ENCODE measurements at regions not wholly inside any gene's neighbourhood (a gene's known extent, or its start where the extent isn't known, plus 50 kb on each side); places are given as distances from the start of the nearest gene placed in this dataset.

DNA sequence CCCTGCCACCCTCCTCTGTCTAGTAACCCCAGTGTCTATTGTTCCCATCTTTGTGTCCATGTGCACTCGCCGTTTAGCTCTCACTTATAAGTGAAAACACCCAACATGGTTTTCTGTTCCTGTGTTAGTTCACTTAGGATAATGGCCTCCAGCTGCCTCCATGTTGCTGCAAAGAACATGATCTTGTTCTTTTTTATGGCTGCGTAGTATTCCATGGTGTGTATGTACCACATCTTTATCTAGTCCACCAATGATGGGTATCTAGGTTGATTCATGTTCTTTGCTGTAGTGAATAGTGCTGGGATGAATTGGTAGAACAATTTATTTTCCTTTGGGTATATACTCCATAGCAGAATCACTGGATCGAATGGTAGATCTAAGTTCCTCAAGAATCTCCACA lies 51.0 kb upstream of the RFLNA start:
- peaks cover 13% of the 10 kb centered on the region for H3K27me3 Mint-ChIP-seq (ENCODE audit: low read depth, unreplicated experiment)
- H3K27ac Mint-ChIP-seq (ENCODE audit: unreplicated experiment) = no peak overlapping the region
- H3K4me2 ChIP-seq (ENCODE audit: low read length) = no peak overlapping the region
- no peak for DNase-seq (ENCODE audit: low read depth)
- H3K4me1 Mint-ChIP-seq (ENCODE audit: low read depth, unreplicated experiment) = no peaks in the 10 kb centered on the region
- TF ChIP-seq EZH2 (IDR thresholded peaks at IDR 0.05; ENCODE audit: insufficient read depth, low read length) = no peak
- TF ChIP-seq, protein P1, sequence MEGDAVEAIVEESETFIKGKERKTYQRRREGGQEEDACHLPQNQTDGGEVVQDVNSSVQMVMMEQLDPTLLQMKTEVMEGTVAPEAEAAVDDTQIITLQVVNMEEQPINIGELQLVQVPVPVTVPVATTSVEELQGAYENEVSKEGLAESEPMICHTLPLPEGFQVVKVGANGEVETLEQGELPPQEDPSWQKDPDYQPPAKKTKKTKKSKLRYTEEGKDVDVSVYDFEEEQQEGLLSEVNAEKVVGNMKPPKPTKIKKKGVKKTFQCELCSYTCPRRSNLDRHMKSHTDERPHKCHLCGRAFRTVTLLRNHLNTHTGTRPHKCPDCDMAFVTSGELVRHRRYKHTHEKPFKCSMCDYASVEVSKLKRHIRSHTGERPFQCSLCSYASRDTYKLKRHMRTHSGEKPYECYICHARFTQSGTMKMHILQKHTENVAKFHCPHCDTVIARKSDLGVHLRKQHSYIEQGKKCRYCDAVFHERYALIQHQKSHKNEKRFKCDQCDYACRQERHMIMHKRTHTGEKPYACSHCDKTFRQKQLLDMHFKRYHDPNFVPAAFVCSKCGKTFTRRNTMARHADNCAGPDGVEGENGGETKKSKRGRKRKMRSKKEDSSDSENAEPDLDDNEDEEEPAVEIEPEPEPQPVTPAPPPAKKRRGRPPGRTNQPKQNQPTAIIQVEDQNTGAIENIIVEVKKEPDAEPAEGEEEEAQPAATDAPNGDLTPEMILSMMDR (IDR thresholded peaks at IDR 0.05; ENCODE audit: insufficient read depth, low read depth, low read length) = no peak
- H3K9me3 Mint-ChIP-seq (ENCODE audit: unreplicated experiment) = peaks cover 28% of the 10 kb centered on the region
- H3K4me3 ChIP-seq (ENCODE audit: insufficient read depth, low read depth, low read length) = no peak overlapping the region
- no peak for FAIRE-seq
- no peak overlapping the region for H3K27ac ChIP-seq (ENCODE audit: low read depth, low read length)
- no peaks in the 10 kb centered on the region for H3K4me1 ChIP-seq (ENCODE audit: insufficient read depth, low read length)
- no peaks in the 10 kb centered on the region for H3K36me3 ChIP-seq (ENCODE audit: insufficient read depth, low read length)
- H4K20me1 ChIP-seq (ENCODE audit: insufficient read depth, low read length) = no peaks in the 10 kb centered on the region
- H3K9ac ChIP-seq (ENCODE audit: low read length) = no peak overlapping the region
- H3K4me3 Mint-ChIP-seq (ENCODE audit: unreplicated experiment) = no peak overlapping the region
- H3K79me2 ChIP-seq (ENCODE audit: insufficient read depth, low read length) = no peaks in the 10 kb centered on the region
- peaks cover 9% of the 10 kb centered on the region for H3K9me3 ChIP-seq (ENCODE audit: insufficient read depth, low read depth, low read length)
- H2AFZ ChIP-seq (ENCODE audit: low read depth, low read length) = no peak overlapping the region
- H3K36me3 Mint-ChIP-seq (ENCODE audit: low read depth, unreplicated experiment) = no peaks in the 10 kb centered on the region
- H3K27me3 ChIP-seq (ENCODE audit: insufficient read depth, low read length) = peaks cover 27% of the 10 kb centered on the region
